Peyer's patch (tissue), 4 donors: ENCODE measurements at regions not wholly inside any gene's neighbourhood (a gene's known extent, or its start where the extent isn't known, plus 50 kb on each side); places are given as distances from the start of the nearest gene placed in this dataset.

Experiments used
- POLR2A ChIP-seq, 2 donors: fragments of 450-650 bp; IDR thresholded peaks; one replicate each; pipeline ENCODE4 v1.5.1; 2017; ENCODE audit warnings: antibody characterized with exemption in 2 of 2, mild to moderate bottlenecking in 2 of 2, moderate library complexity in 2 of 2
- TF ChIP-seq, protein P1 (sequence below), 6 experiments: fragments of 450-650 bp in 4 of 6; fragments of 200-600 bp in 2 of 6; sonication (generic) in 1 of 6; IDR thresholded peaks; one replicate each; pipeline ENCODE4 v1.5.1; 2017 to 2019; ENCODE audit warnings: antibody characterized with exemption in 6 of 6, mild to moderate bottlenecking in 3 of 6, moderate library complexity in 1 of 6

DNA sequence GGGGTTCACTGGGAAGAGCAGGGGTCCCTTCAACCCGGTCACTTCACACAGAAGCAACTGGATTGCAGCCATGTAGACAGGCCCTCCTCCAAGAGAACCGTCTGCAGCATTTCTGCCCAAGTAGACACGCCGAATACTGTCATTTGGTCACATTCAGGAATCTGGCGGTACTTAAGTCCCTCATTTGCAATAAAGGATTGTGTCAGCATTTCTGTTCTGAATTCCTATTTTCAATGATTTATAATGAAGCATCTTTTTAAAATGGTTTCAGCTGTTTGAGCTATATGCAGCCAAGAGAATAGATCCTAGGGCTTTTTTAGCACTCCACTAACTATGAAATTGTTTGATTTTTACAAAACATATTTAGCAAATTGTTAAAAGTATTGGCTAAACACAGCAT is 143.5 kb upstream of the SOX1 start:
- TF ChIP-seq, protein P1, sequence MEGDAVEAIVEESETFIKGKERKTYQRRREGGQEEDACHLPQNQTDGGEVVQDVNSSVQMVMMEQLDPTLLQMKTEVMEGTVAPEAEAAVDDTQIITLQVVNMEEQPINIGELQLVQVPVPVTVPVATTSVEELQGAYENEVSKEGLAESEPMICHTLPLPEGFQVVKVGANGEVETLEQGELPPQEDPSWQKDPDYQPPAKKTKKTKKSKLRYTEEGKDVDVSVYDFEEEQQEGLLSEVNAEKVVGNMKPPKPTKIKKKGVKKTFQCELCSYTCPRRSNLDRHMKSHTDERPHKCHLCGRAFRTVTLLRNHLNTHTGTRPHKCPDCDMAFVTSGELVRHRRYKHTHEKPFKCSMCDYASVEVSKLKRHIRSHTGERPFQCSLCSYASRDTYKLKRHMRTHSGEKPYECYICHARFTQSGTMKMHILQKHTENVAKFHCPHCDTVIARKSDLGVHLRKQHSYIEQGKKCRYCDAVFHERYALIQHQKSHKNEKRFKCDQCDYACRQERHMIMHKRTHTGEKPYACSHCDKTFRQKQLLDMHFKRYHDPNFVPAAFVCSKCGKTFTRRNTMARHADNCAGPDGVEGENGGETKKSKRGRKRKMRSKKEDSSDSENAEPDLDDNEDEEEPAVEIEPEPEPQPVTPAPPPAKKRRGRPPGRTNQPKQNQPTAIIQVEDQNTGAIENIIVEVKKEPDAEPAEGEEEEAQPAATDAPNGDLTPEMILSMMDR (IDR thresholded peaks at IDR 0.05), result no peak
- TF ChIP-seq POLR2A (IDR thresholded peaks at IDR 0.05), result no peak
